HFF-Myc (cell line): ENCODE measurements at regions not wholly inside any gene's neighbourhood (a gene's known extent, or its start where the extent isn't known, plus 50 kb on each side); places are given as distances from the start of the nearest gene placed in this dataset.
"Not testable (repeated sequence)": the region's sequence is repeated elsewhere in the genome, so short reads cannot be mapped to it uniquely, and the experiment has no call there.

ENCODE experiments used
- DNase-seq: peaks from one replicate; pipeline ENCODE4 v3.0.0-alpha.2; 2011; ENCODE audit warnings: low read depth; ENCODE audit errors: extremely low read depth
- H3K4me3 ChIP-seq: replicated peaks from 2 replicates; pipeline ENCODE4 v1.5.1; 2011; ENCODE audit warnings: low read depth, mild to moderate bottlenecking, control low read depth, low read length
- TF ChIP-seq, protein P1 (sequence below): IDR thresholded peaks from 2 replicates; pipeline ENCODE4 v1.5.1; 2012; ENCODE audit warnings: mild to moderate bottlenecking, low read depth, low read length, control low read depth; ENCODE audit errors: missing control alignments

DNA sequence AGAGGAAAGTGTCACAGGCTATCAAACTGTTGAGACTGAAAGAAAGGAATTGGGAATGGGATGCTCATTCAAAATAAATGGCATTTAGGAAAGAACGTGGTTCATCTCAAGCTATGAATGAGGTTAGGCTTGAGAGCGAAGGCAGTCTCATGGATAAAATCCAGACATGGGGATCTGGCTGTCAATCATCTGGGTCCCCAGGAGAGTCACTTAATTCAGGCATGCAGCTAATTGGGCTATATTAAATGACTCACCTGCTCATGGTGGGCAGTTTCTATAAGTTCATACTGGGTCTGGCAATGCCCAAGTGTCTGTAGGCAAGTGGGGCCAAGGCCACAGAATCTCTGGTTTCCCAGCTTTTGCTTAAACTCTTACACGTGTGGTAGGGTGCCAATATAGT lies 286.5 kb upstream of the SEMA6A start:
- DNase-seq, result no peak
- H3K4me3 ChIP-seq, result no peak overlapping the region
- TF ChIP-seq, protein P1, sequence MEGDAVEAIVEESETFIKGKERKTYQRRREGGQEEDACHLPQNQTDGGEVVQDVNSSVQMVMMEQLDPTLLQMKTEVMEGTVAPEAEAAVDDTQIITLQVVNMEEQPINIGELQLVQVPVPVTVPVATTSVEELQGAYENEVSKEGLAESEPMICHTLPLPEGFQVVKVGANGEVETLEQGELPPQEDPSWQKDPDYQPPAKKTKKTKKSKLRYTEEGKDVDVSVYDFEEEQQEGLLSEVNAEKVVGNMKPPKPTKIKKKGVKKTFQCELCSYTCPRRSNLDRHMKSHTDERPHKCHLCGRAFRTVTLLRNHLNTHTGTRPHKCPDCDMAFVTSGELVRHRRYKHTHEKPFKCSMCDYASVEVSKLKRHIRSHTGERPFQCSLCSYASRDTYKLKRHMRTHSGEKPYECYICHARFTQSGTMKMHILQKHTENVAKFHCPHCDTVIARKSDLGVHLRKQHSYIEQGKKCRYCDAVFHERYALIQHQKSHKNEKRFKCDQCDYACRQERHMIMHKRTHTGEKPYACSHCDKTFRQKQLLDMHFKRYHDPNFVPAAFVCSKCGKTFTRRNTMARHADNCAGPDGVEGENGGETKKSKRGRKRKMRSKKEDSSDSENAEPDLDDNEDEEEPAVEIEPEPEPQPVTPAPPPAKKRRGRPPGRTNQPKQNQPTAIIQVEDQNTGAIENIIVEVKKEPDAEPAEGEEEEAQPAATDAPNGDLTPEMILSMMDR, result no peak

DNA sequence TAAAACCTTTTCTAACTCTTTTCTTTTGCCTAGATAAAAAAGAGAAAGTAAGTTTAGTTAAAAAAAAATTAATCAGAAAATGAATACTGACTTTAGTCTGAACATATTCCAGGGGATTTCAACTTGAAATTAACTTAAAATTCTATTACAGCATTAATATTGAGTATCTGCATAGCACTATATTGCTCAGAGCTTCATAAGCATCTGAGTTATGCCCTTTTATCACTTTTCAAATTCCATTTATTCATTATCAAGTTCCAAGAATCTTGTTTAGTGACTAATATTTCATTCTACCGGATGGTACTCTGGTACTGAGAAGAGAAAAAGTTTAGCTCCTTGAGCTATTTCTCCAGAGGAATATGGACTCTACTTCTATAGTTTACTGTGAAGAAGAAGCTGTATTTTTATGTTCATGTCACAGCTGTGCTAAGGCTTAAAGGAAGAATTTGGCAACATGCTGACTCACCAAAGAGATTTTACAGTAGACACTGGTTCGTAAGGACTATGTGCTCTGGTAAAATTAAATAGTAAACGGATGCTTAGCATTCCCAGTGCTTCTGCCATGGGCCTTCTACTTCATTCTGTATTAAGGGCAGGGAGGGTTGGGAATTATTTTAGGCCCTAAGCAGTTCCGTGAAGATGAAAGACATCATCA lies 285.2 kb upstream of the SEMA6A start:
- H3K4me3 ChIP-seq, result no peak overlapping the region
- TF ChIP-seq, protein P1, result no peak
- no peak for DNase-seq

DNA sequence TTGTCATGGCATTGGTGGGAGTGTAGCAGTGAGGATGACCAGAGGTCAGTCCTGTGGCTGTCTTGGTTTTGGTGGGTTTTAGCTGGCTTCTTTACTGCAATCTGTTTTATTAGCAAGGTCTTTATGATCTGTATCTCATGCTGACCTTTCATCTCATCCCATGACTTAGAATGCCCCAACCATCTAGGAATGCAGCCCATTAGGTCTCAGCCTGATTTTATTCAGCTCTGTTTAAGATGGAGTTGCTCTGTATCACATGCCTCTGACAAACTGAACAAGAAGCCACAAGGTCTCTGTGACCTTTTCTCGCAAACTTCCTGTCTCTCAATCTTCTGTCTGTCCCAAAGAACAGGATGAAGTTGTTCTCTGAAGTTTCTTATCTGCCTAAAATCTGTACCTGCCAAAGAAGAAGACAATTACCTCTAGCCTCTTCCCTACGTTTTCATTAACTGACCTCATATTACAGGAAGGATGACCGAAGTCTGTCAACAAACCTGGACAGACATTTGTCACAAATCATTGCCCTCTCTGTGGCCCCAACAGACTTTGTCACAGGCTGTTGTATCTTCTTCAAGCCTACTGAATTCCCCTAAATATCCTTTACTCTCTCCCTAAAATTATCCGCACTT lies 284.2 kb upstream of the SEMA6A start:
- TF ChIP-seq, protein P1, result no peak
- no peak for DNase-seq
- no peak overlapping the region for H3K4me3 ChIP-seq

DNA sequence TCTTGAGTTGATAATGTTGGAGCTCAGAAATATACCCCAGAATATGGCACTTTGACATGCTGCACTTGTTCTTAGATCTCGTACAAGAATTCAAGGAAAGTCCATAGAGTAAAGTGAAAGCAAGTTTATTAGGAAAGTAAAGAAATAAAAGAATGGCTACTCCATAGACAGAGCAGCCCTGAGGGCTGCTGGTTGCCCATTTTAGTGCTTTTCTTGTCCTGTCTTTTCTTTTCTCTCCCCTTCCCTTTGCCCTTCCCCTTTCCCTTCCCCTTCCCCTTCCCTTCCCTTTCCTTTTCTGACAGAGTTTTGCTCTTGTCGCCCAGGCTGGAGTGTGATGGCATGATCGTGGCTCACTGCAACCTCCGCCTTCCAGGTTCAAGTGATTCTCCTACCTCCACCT lies 283.4 kb upstream of the SEMA6A start:
- DNase-seq, result not testable (repeated sequence)

DNA sequence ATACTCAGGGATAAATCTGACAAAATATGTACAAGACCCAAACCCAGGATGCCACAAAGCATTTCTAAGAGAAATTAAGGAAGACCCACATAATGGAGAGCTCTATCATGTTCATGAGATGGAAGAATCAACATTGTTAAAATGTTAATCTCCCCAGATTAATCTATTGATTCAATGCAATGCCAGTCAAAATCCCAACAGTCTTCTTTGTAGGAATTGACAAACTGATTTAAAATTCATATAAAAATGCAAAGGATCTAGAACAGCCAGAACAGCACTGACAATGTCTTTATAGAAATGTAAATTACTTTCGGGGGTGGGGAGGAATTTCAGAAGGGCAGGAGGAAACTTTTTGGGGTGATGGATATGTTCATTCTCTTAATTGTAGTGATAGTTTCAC lies 281.6 kb upstream of the SEMA6A start:
- no peak overlapping the region for H3K4me3 ChIP-seq
- TF ChIP-seq, protein P1, result no peak
- DNase-seq, result no peak

More for the DNA sequence above, 283.4 kb upstream of the SEMA6A start:
- not testable (repeated sequence) for H3K4me3 ChIP-seq

DNA sequence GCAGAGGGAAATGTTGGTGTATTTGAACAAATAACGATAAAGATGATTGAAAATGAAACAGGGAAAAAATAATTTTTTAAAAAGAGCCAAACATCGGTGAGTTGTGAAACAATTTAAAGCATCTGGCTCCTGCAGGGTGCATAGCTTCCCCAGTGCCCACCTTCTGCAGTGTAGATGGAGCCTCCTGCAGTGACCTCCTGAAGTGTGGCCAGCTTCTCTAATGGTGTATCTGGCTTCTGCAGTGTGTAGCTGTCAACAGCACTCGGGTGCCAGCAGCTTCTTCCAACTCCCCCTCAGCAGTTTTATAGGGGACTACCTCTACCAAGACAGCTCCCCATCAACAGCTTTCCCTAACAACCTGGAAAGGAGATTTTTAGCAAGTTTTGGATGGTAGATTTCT lies 279.4 kb upstream of the SEMA6A start:
- H3K4me3 ChIP-seq, result no peak overlapping the region
- TF ChIP-seq, protein P1, result no peak
- no peak for DNase-seq

DNA sequence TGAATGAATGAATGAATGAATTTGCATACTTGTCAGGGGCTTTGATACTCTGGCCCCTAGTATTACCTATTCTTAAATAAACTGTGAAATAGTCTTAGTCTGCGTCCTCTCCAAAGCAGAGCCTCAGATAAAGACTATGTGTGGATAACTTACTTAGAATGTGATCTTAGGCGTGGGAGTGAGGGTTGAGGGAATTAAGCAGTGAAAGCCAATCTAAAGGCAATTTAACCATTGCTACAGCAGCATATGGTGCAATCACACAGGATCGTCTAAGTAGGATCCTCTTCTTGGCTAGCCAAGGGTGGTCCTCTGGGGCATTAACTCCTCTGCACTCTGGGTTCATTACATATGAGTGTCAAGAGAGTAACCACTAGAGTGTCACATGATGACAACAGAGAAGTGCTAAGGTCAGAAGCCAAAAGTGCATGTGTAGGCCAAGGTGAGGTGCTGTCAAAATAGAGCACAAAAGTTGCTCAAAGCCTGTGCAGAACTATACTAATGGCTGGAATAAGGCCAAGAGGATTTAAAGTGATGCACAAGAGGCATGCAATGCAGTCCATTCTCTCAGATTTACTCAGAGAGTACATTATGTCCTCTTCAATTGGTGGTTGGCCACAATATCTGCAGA lies 274.4 kb upstream of the SEMA6A start:
- DNase-seq, result no peak
- TF ChIP-seq, protein P1, result no peak

More for the DNA sequence above, 274.4 kb upstream of the SEMA6A start:
- no peak overlapping the region for H3K4me3 ChIP-seq
